Neural progenitor cell (in vitro differentiated cells): ENCODE measurements at regions not wholly inside any gene's neighbourhood (a gene's known extent, or its start where the extent isn't known, plus 50 kb on each side); places are given as distances from the start of the nearest gene placed in this dataset.

Experiments
- DNase-seq: peaks from one replicate; pipeline ENCODE4 v3.0.0-alpha.2; 2016; ENCODE audit warnings: low spot score
- H2AFZ ChIP-seq: fragments of 200-600 bp; sonication (generic); replicated peaks from 2 replicates; pipeline ENCODE4 v1.6.1; 2016; ENCODE audit warnings: antibody characterized with exemption
- H3F3A ChIP-seq: fragments of 200-600 bp; sonication (generic); 2 replicates; pipeline ENCODE4 v1.6.1; 2016; ENCODE audit warnings: antibody characterized with exemption, low read depth
- H3K27ac ChIP-seq: fragments of 200-600 bp; sonication (generic); 2 replicates; pipeline ENCODE4 v1.5.1; 2016; ENCODE audit warnings: mild to moderate bottlenecking
- H3K27me3 ChIP-seq: fragments of 200-600 bp; sonication (generic); 2 replicates; pipeline ENCODE4 v1.6.1; 2016; ENCODE audit warnings: mild to moderate bottlenecking, moderate library complexity
- H3K36me3 ChIP-seq: fragments of 200-600 bp; sonication (generic); 2 replicates; pipeline ENCODE4 v1.5.1; 2016
- H3K4me1 ChIP-seq: fragments of 200-600 bp; sonication (generic); 2 replicates; pipeline ENCODE4 v1.6.1; 2016; ENCODE audit warnings: mixed run types
- H3K4me2 ChIP-seq: fragments of 200-600 bp; sonication (generic); 2 replicates; pipeline ENCODE4 v1.6.1; 2016
- H3K4me3 ChIP-seq: fragments of 200-600 bp; sonication (generic); 2 replicates; pipeline ENCODE4 v1.5.1; 2016
- H3K79me2 ChIP-seq: fragments of 200-600 bp; sonication (generic); 2 replicates; pipeline ENCODE4 v1.6.1; 2016; ENCODE audit warnings: low read depth
- H3K9ac ChIP-seq: fragments of 200-600 bp; sonication (generic); 2 replicates; pipeline ENCODE4 v1.6.1; 2016
- H3K9me3 ChIP-seq: fragments of 200-600 bp; sonication (generic); 2 replicates; pipeline ENCODE4 v1.5.1; 2016; ENCODE audit warnings: low read depth
- H4K20me1 ChIP-seq: fragments of 200-600 bp; sonication (generic); 2 replicates; pipeline ENCODE4 v1.6.1; 2016; ENCODE audit warnings: low read depth
- H3K27ac Mint-ChIP-seq: 3 replicates; pipeline ENCODE4 v1.8.0; 2021; ENCODE audit warnings: mixed read lengths
- H3K27me3 Mint-ChIP-seq: 2 replicates; pipeline ENCODE4 v1.8.0; 2022; ENCODE audit warnings: low read depth, mild to moderate bottlenecking, inconsistent platforms, moderate library complexity, mixed read lengths; ENCODE audit not compliant: insufficient read depth
- H3K36me3 Mint-ChIP-seq: 3 replicates; pipeline ENCODE4 v1.8.0; 2021; ENCODE audit warnings: mixed read lengths
- H3K4me1 Mint-ChIP-seq: 3 replicates; pipeline ENCODE4 v1.8.0; 2021; ENCODE audit warnings: mixed read lengths
- H3K4me3 Mint-ChIP-seq: 3 replicates; pipeline ENCODE4 v1.8.0; 2021; ENCODE audit warnings: mild to moderate bottlenecking, moderate library complexity, mixed read lengths
- H3K9me3 Mint-ChIP-seq: 3 replicates; pipeline ENCODE4 v1.8.0; 2020; ENCODE audit warnings: mixed read lengths
- EZH2 ChIP-seq: fragments of 200-600 bp; sonication (generic); IDR thresholded peaks from 2 replicates; pipeline ENCODE4 v1.6.1; 2017; ENCODE audit warnings: antibody characterized with exemption, mild to moderate bottlenecking, moderate library complexity
- EZH2phosphoT487 ChIP-seq: fragments of 200-600 bp; sonication (generic); IDR thresholded peaks from 2 replicates; pipeline ENCODE4 v1.6.1; 2017; ENCODE audit warnings: antibody characterized with exemption
- TF ChIP-seq, protein P1 (sequence below): fragments of 200-600 bp; sonication (generic); IDR thresholded peaks from 2 replicates; pipeline ENCODE4 v1.5.1; 2017; ENCODE audit warnings: antibody characterized with exemption, mild to moderate bottlenecking

DNA sequence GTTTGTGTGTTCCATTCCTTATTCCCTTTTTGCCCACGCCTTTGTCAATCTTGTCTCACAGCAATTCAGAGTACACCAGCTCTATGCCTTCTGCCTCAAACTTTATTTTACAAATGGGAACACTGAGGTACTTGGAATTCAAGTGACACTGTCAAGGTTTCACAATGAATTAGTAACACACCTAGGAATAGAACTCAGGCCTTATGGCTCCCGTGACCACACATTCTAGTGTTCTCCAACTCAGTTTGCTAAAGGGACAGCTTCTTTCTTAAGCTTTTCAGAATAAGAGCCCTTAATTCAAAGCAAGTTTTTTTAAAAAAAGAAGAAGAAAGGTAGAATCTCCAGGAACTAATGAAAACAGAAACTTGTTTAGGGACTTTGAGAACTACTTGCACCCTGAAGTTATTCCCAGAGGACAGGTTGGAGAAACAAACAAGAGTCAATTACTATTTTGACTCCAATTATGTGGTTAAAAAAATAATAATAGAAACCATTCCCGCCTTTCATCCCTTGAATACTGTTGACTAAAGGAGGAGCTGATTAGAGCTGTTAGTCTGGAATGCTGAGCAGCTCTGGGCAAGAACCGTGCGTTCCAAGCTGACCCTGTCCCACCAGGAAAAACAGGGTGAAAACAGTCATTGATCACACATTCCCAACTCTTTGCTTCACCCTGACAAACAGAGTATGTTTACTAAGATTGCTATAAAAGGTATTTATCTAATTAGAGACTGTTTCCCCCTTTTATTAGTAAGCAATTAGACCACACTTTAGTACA, 408.8 kb upstream of the CNKSR2 start:
- no peak overlapping the region for H3K27ac ChIP-seq
- no peak overlapping the region for H3K9ac ChIP-seq
- peaks cover 6% of the 10 kb centered on the region for H3K9me3 ChIP-seq
- H3K27ac Mint-ChIP-seq, result no peak overlapping the region
- no peaks in the 10 kb centered on the region for H3K36me3 Mint-ChIP-seq
- H3K27me3 Mint-ChIP-seq, result no peaks in the 10 kb centered on the region
- no peaks in the 10 kb centered on the region for H3K79me2 ChIP-seq
- no peak overlapping the region for H3K4me3 ChIP-seq
- DNase-seq, result no peak
- H2AFZ ChIP-seq, result no peak overlapping the region
- no peaks in the 10 kb centered on the region for H3K36me3 ChIP-seq
- H3F3A ChIP-seq, result no peaks in the 10 kb centered on the region
- H3K4me1 Mint-ChIP-seq, result peaks cover 5% of the 10 kb centered on the region
- H3K4me1 ChIP-seq, result no peaks in the 10 kb centered on the region
- peaks cover 3% of the 10 kb centered on the region for H3K9me3 Mint-ChIP-seq
- H3K27me3 ChIP-seq, result no peaks in the 10 kb centered on the region
- no peak overlapping the region for H3K4me3 Mint-ChIP-seq
- H4K20me1 ChIP-seq, result no peaks in the 10 kb centered on the region
- no peak for TF ChIP-seq EZH2
- TF ChIP-seq EZH2phosphoT487, result no peak
- no peak overlapping the region for H3K4me2 ChIP-seq

DNA sequence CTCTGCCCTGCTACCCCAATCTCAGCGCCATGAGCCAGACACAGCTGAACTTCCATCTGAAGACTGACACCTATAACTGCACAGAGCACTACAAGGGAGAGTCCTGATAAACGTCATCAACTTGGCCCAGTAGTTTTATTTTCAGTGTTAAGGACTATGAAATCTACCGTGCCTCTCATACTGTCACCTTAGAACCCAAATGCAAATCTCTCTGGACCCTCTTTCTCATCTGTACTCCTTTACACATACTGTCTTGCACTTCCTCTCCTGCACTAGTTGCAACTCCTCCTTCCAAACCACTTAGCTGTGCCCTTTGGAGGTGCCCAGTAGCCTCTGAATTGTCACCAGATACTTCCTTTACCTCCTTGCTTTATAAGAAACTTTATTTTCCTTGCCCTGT, 420.2 kb upstream of the CNKSR2 start:
- Histone ChIP-seq H3F3A (no peaks in the 10 kb centered on the region), H3K27ac (no peak overlapping the region), H4K20me1 (no peaks in the 10 kb centered on the region), H3K79me2 (no peaks in the 10 kb centered on the region), H3K4me1 (no peaks in the 10 kb centered on the region), H3K9me3 (no peaks in the 10 kb centered on the region), H3K36me3 (no peaks in the 10 kb centered on the region), H3K9ac (no peak overlapping the region), H3K27me3 (no peaks in the 10 kb centered on the region), H2AFZ (no peak overlapping the region), H3K4me3 (no peak overlapping the region), H3K4me2 (no peak overlapping the region)
- no peak overlapping the region for H3K4me3 Mint-ChIP-seq
- DNase-seq, result no peak
- peaks cover 2% of the 10 kb centered on the region for H3K27me3 Mint-ChIP-seq
- H3K9me3 Mint-ChIP-seq, result no peaks in the 10 kb centered on the region
- H3K4me1 Mint-ChIP-seq, result no peaks in the 10 kb centered on the region
- H3K27ac Mint-ChIP-seq, result no peak overlapping the region
- no peaks in the 10 kb centered on the region for H3K36me3 Mint-ChIP-seq
- no peak for TF ChIP-seq EZH2
- TF ChIP-seq, protein P1, sequence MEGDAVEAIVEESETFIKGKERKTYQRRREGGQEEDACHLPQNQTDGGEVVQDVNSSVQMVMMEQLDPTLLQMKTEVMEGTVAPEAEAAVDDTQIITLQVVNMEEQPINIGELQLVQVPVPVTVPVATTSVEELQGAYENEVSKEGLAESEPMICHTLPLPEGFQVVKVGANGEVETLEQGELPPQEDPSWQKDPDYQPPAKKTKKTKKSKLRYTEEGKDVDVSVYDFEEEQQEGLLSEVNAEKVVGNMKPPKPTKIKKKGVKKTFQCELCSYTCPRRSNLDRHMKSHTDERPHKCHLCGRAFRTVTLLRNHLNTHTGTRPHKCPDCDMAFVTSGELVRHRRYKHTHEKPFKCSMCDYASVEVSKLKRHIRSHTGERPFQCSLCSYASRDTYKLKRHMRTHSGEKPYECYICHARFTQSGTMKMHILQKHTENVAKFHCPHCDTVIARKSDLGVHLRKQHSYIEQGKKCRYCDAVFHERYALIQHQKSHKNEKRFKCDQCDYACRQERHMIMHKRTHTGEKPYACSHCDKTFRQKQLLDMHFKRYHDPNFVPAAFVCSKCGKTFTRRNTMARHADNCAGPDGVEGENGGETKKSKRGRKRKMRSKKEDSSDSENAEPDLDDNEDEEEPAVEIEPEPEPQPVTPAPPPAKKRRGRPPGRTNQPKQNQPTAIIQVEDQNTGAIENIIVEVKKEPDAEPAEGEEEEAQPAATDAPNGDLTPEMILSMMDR, result no peak
- no peak for TF ChIP-seq EZH2phosphoT487

DNA sequence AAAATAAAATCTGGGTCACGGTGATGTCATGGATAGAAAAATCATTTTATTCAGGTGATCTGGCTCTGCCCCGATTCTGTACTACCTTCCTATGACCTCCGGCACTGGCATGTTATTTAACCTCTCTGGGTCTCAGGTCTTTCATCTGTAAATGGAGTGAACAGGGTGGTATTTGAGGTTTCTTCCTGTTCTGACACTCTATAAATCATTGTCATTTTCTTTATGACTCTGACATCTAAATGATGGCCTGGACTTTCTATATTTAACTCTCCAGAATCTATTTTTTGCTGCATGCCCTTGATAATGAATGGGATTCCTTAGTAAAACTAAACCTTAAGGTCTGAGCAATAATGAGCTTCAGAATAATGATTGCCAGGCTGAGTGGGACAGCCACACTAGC, 422.0 kb upstream of the CNKSR2 start:
- Histone ChIP-seq H3K27me3 (no peaks in the 10 kb centered on the region), H3K36me3 (no peaks in the 10 kb centered on the region), H4K20me1 (no peaks in the 10 kb centered on the region), H2AFZ (no peak overlapping the region), H3K4me1 (peaks cover 8% of the 10 kb centered on the region), H3K4me3 (no peak overlapping the region), H3K79me2 (no peaks in the 10 kb centered on the region), H3K4me2 (no peak overlapping the region), H3K27ac (no peak overlapping the region), H3F3A (no peaks in the 10 kb centered on the region), H3K9me3 (no peaks in the 10 kb centered on the region), H3K9ac (no peak overlapping the region)
- Mint-ChIP-seq H3K9me3 (no peaks in the 10 kb centered on the region), H3K36me3 (no peaks in the 10 kb centered on the region), H3K4me1 (peaks cover 9% of the 10 kb centered on the region), H3K4me3 (no peak overlapping the region), H3K27me3 (peaks cover 4% of the 10 kb centered on the region), H3K27ac (no peak overlapping the region)
- DNase-seq, result no peak
- TF ChIP-seq EZH2phosphoT487 (no peak), EZH2 (no peak)
- TF ChIP-seq, protein P1, result no peak
